DND-41 (cell line): ENCODE measurements at regions not wholly inside any gene's neighbourhood (a gene's known extent, or its start where the extent isn't known, plus 50 kb on each side); places are given as distances from the start of the nearest gene placed in this dataset.
A peak's percentile ranks its signal among the peaks of the same experiment; 100 is the strongest.

ENCODE experiments used
- ATAC-seq: fragments of 200-7000 bp; cut with Tn5 transposase; 3 replicates; pipeline ENCODE4 v1.9.1; 2021; ENCODE audit warnings: low read depth; ENCODE audit not compliant: insufficient read depth
- DNase-seq: peaks from one replicate; pipeline ENCODE4 v3.0.0-alpha.2; 2020
- H2AFZ ChIP-seq: 2 replicates; pipeline ENCODE4 v1.6.0; 2012; ENCODE audit warnings: low read depth, low read length
- H3K27ac ChIP-seq: 2 replicates; pipeline ENCODE4 v1.5.1; 2012; ENCODE audit warnings: low read length, inconsistent platforms
- H3K27me3 ChIP-seq: fragments of 200-600 bp; sonication (generic); 2 replicates; pipeline ENCODE4 v1.6.0; 2012; ENCODE audit warnings: low read length, mild to moderate bottlenecking, inconsistent platforms; ENCODE audit not compliant: insufficient read depth, poor library complexity
- H3K36me3 ChIP-seq: 2 replicates; pipeline ENCODE4 v1.5.1; 2012; ENCODE audit warnings: low read length, inconsistent platforms; ENCODE audit not compliant: insufficient read depth
- H3K4me1 ChIP-seq: 2 replicates; pipeline ENCODE4 v1.5.1; 2012; ENCODE audit warnings: mild to moderate bottlenecking, low read length; ENCODE audit not compliant: insufficient read depth
- H3K4me2 ChIP-seq: 2 replicates; pipeline ENCODE4 v1.6.0; 2012; ENCODE audit warnings: mild to moderate bottlenecking, moderate library complexity, low read length, inconsistent platforms; ENCODE audit not compliant: insufficient read depth
- H3K4me3 ChIP-seq, 2 experiments: fragments of 200-600 bp in 1 of 2; shearing (Covaris generic) in 1 of 2; 2 replicates each; pipeline ENCODE4 v1.5.1; 2012 to 2016; ENCODE audit warnings: inconsistent platforms in 2 of 2, low read length in 2 of 2, mild to moderate bottlenecking in 2 of 2, low read depth in 1 of 2, moderate library complexity in 1 of 2
- H3K79me2 ChIP-seq: 2 replicates; pipeline ENCODE4 v1.6.0; 2012; ENCODE audit warnings: low read length, inconsistent platforms; ENCODE audit not compliant: insufficient read depth
- H3K9ac ChIP-seq: 2 replicates; pipeline ENCODE4 v1.6.0; 2012; ENCODE audit warnings: low read depth, mild to moderate bottlenecking, inconsistent platforms, low read length, moderate library complexity
- H3K9me3 ChIP-seq: 2 replicates; pipeline ENCODE4 v1.5.1; 2012; ENCODE audit warnings: low read length, moderate library complexity, mild to moderate bottlenecking, inconsistent platforms; ENCODE audit not compliant: insufficient read depth, severe bottlenecking
- H4K20me1 ChIP-seq: 2 replicates; pipeline ENCODE4 v1.6.0; 2012; ENCODE audit warnings: low read length; ENCODE audit not compliant: insufficient read depth
- CTCF ChIP-seq: IDR thresholded peaks from 2 replicates; pipeline ENCODE4 v1.5.1; 2012; ENCODE audit warnings: borderline replicate concordance, low read length, moderate library complexity, mild to moderate bottlenecking; ENCODE audit not compliant: poor library complexity, severe bottlenecking; ENCODE audit errors: extremely low read depth
- EZH2 ChIP-seq: IDR thresholded peaks from 3 replicates; pipeline ENCODE4 v1.6.1; 2012; ENCODE audit warnings: borderline replicate concordance, low read depth, mild to moderate bottlenecking, moderate library complexity, low read length, inconsistent platforms; ENCODE audit not compliant: severe bottlenecking

- Histone ChIP-seq H3K27ac (no peak overlapping the region), H3K4me3 (no peak overlapping the region), H3K9me3 (no peaks in the 10 kb centered on the region), H3K9ac (no peak overlapping the region), H3K27me3 (no peaks in the 10 kb centered on the region), H3K4me1 (no peaks in the 10 kb centered on the region), H4K20me1 (no peaks in the 10 kb centered on the region), H3K36me3 (no peaks in the 10 kb centered on the region), H2AFZ (no peak overlapping the region), H3K4me2 (no peak overlapping the region), H3K79me2 (no peaks in the 10 kb centered on the region)
- no peak for ATAC-seq
- TF ChIP-seq EZH2 (no peak), CTCF (no peak)
- no peak for DNase-seq
These were observed 90.6 kb downstream of the SCP2D1 start for GRCh38 chr20:18904192-18904591.

- no peaks in the 10 kb centered on the region for H3K79me2 ChIP-seq
- no peak overlapping the region for H3K9ac ChIP-seq
- H3K4me2 ChIP-seq, result no peak overlapping the region
- no peaks in the 10 kb centered on the region for H3K9me3 ChIP-seq
- no peaks in the 10 kb centered on the region for H3K4me1 ChIP-seq
- H4K20me1 ChIP-seq, result no peaks in the 10 kb centered on the region
- TF ChIP-seq EZH2, result no peak
- TF ChIP-seq CTCF, result peak; percentile 28
- no peak overlapping the region for H2AFZ ChIP-seq
- H3K27ac ChIP-seq, result no peak overlapping the region
- DNase-seq (no peak), ATAC-seq (no peak)
- no peaks in the 10 kb centered on the region for H3K36me3 ChIP-seq
- no peaks in the 10 kb centered on the region for H3K27me3 ChIP-seq
- no peak overlapping the region for H3K4me3 ChIP-seq
These were observed 91.0 kb downstream of the SCP2D1 start for GRCh38 chr20:18904624-18905023.

GRCh38 chr20:18906046-18906445, 92.5 kb downstream of the SCP2D1 start:
- Histone ChIP-seq H3K9ac (no peak overlapping the region), H3K27ac (no peak overlapping the region), H3K9me3 (no peaks in the 10 kb centered on the region), H3K4me3 (no peak overlapping the region), H3K4me1 (no peaks in the 10 kb centered on the region), H3K4me2 (no peak overlapping the region), H3K79me2 (no peaks in the 10 kb centered on the region), H3K36me3 (no peaks in the 10 kb centered on the region), H4K20me1 (no peaks in the 10 kb centered on the region), H2AFZ (no peak overlapping the region), H3K27me3 (no peaks in the 10 kb centered on the region)
- TF ChIP-seq CTCF, result no peak
- no peak for TF ChIP-seq EZH2
- DNase-seq (no peak), ATAC-seq (no peak)

GRCh38 chr20:18907353-18907752, 93.8 kb downstream of the SCP2D1 start:
- Histone ChIP-seq H3K79me2 (no peaks in the 10 kb centered on the region), H3K9me3 (no peaks in the 10 kb centered on the region)
- TF ChIP-seq CTCF (no peak), EZH2 (no peak)

More at GRCh38 chr20:18907353-18907752, 93.8 kb downstream of the SCP2D1 start:
- Histone ChIP-seq H3K4me2 (no peak overlapping the region), H3K27ac (no peak overlapping the region), H3K27me3 (no peaks in the 10 kb centered on the region), H3K4me1 (no peaks in the 10 kb centered on the region), H3K36me3 (no peaks in the 10 kb centered on the region), H2AFZ (no peak overlapping the region), H3K9ac (no peak overlapping the region), H4K20me1 (no peaks in the 10 kb centered on the region), H3K4me3 (no peak overlapping the region)
- ATAC-seq (no peak), DNase-seq (no peak)
